ENCODE measurements at regions not wholly inside any gene's neighbourhood (a gene's known extent, or its start where the extent isn't known, plus 50 kb on each side); places are given as distances from the start of the nearest gene placed in this dataset.

GRCh38 chr17:33803686-33804085, 451.4 kb upstream of the CCL2 start:
- WGBS, 2 donors, result 62 to 80% methylated on average over 2 of the region's 2 CpGs
- TF ChIP-seq EP300 (IDR thresholded peaks at IDR 0.05) (no peak), POLR2A (IDR thresholded peaks at IDR 0.05) (no peak), POLR2AphosphoS5 (IDR thresholded peaks at IDR 0.05) (no peak)
- TF ChIP-seq, protein P1, sequence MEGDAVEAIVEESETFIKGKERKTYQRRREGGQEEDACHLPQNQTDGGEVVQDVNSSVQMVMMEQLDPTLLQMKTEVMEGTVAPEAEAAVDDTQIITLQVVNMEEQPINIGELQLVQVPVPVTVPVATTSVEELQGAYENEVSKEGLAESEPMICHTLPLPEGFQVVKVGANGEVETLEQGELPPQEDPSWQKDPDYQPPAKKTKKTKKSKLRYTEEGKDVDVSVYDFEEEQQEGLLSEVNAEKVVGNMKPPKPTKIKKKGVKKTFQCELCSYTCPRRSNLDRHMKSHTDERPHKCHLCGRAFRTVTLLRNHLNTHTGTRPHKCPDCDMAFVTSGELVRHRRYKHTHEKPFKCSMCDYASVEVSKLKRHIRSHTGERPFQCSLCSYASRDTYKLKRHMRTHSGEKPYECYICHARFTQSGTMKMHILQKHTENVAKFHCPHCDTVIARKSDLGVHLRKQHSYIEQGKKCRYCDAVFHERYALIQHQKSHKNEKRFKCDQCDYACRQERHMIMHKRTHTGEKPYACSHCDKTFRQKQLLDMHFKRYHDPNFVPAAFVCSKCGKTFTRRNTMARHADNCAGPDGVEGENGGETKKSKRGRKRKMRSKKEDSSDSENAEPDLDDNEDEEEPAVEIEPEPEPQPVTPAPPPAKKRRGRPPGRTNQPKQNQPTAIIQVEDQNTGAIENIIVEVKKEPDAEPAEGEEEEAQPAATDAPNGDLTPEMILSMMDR (IDR thresholded peaks at IDR 0.05), result no peak
- Histone ChIP-seq H3K27ac (no peak overlapping the region), H3K27me3 (no peaks in the 10 kb centered on the region), H3K36me3 (no peaks in the 10 kb centered on the region), H3K4me1 (no peaks in the 10 kb centered on the region), H3K9me3 (no peaks in the 10 kb centered on the region), H3K4me3 (no peak overlapping the region)
- intact Hi-C loops (cut with DNase I), result no loop called here
- no peak for DNase-seq

- no peaks in the 10 kb centered on the region for H3K27me3 ChIP-seq
- H3K4me1 ChIP-seq, result no peaks in the 10 kb centered on the region
- H3K36me3 ChIP-seq, result no peaks in the 10 kb centered on the region
- TF ChIP-seq, protein P1 (IDR thresholded peaks at IDR 0.05), result no peak
- TF ChIP-seq EP300 (IDR thresholded peaks at IDR 0.05) (no peak), POLR2A (IDR thresholded peaks at IDR 0.05) (no peak), POLR2AphosphoS5 (IDR thresholded peaks at IDR 0.05) (no peak)
- intact Hi-C loops (cut with DNase I), result no loop called here
- H3K27ac ChIP-seq, result no peak overlapping the region
- WGBS, 2 donors, result 68 to 72% methylated on average over 4 of the region's 4 CpGs
- H3K9me3 ChIP-seq, result no peaks in the 10 kb centered on the region
- H3K4me3 ChIP-seq, result no peak overlapping the region
- no peak for DNase-seq
Observed at GRCh38 chr17:33804401-33804800, 450.7 kb upstream of the CCL2 start.

DNA sequence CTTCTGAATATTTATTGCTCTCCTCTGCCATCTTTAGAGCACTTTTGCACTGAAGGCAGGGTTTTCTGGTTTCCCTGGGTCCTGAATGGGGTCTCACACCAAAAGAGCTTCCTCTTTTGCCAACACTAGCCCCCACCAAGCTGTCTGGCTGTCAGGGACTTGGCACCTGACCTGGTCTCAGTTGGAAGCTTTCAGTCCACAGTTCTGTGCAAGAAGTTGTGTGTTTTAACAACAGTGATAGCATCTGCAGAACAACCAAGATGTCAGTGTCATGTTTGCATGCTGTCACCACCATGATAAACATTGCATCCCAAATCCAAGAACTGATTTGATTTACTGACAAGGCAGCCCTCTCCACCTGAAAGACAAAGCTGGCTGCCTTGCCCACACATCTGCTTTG, 448.5 kb upstream of the CCL2 start:
- H3K9me3 ChIP-seq, result no peaks in the 10 kb centered on the region
- H3K27me3 ChIP-seq, result no peaks in the 10 kb centered on the region
- TF ChIP-seq POLR2A (IDR thresholded peaks at IDR 0.05), result no peak
- no peak for TF ChIP-seq EP300 (IDR thresholded peaks at IDR 0.05)
- TF ChIP-seq, protein P1 (IDR thresholded peaks at IDR 0.05), result no peak
- TF ChIP-seq POLR2AphosphoS5 (IDR thresholded peaks at IDR 0.05), result no peak
- no peak for DNase-seq
- intact Hi-C loops (cut with DNase I), result no loop called here
- H3K4me3 ChIP-seq, result no peak overlapping the region
- no peaks in the 10 kb centered on the region for H3K4me1 ChIP-seq
- H3K36me3 ChIP-seq, result no peaks in the 10 kb centered on the region
- H3K27ac ChIP-seq, result no peak overlapping the region

GRCh38 chr17:33809748-33810147, 445.3 kb upstream of the CCL2 start:
- intact Hi-C loops (cut with DNase I), result no loop called here

More at GRCh38 chr17:33809748-33810147, 445.3 kb upstream of the CCL2 start:
- DNase-seq, result no peak
- H3K36me3 ChIP-seq, result no peaks in the 10 kb centered on the region
- no peaks in the 10 kb centered on the region for H3K27me3 ChIP-seq
- H3K9me3 ChIP-seq, result no peaks in the 10 kb centered on the region
- no peak overlapping the region for H3K4me3 ChIP-seq
- no peaks in the 10 kb centered on the region for H3K4me1 ChIP-seq
- TF ChIP-seq POLR2A (IDR thresholded peaks at IDR 0.05) (no peak), POLR2AphosphoS5 (IDR thresholded peaks at IDR 0.05) (no peak), EP300 (IDR thresholded peaks at IDR 0.05) (no peak)
- TF ChIP-seq, protein P1 (IDR thresholded peaks at IDR 0.05), result no peak
- no peak overlapping the region for H3K27ac ChIP-seq
